NT2/D1 (cell line): ENCODE measurements at regions not wholly inside any gene's neighbourhood (a gene's known extent, or its start where the extent isn't known, plus 50 kb on each side); places are given as distances from the start of the nearest gene placed in this dataset.

Experiments used
- SUZ12 ChIP-seq: IDR thresholded peaks from 2 replicates; pipeline ENCODE4 v1.6.1; 2011; ENCODE audit not compliant: insufficient read length, insufficient read depth; ENCODE audit errors: extremely low read depth
- YY1 ChIP-seq: IDR thresholded peaks from 2 replicates; pipeline ENCODE4 v1.6.1; 2011; ENCODE audit not compliant: insufficient read length, insufficient read depth
- ZNF274 ChIP-seq: IDR thresholded peaks from 2 replicates; pipeline ENCODE4 v1.6.1; 2011; ENCODE audit warnings: mild to moderate bottlenecking, low read depth, low read length

DNA sequence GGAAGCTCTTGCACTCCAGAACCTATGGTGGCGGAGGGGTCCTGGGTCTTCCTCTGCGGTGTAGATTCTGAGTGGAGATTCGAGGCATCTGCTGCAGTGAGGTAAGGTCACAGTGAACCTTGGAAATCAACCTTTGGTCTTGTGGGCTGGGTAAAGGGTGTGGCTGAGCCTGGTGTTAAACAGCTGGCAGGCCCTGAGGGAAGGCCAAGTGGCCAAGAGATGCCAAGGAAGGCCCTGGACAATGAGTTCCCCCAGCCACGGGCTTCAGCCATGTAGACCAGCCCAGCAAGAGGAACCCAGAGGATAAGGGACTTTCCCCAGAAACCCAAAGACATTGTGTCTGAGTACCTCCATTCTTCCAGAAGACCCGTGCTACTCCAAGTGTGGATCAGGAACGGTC, 137.2 kb upstream of the ETS2 start:
- no peak for TF ChIP-seq YY1
- TF ChIP-seq SUZ12: no peak
- no peak for TF ChIP-seq ZNF274
